ENCODE measurements at regions not wholly inside any gene's neighbourhood (a gene's known extent, or its start where the extent isn't known, plus 50 kb on each side); places are given as distances from the start of the nearest gene placed in this dataset.
"Not testable (repeated sequence)": the region's sequence is repeated elsewhere in the genome, so short reads cannot be mapped to it uniquely, and the experiment has no call there.

- intact Hi-C loops (cut with DNase I); DNase-seq; ATAC-seq (ENCODE audit: poor library complexity): not testable (repeated sequence)
Measured at GRCh38 chr17:27365329-27365945, 71.5 kb downstream of the WSB1 start.

GRCh38 chr17:27366437-27366836 is 72.5 kb downstream of the WSB1 start:
- DNase-seq (no peak), ATAC-seq (ENCODE audit: poor library complexity) (no peak)
- intact Hi-C loops (cut with DNase I): no loop called here

- ATAC-seq (ENCODE audit: poor library complexity): peak; percentile 75
- intact Hi-C loops (cut with DNase I): no loop called here
Measured at GRCh38 chr17:27367121-27367981, 73.4 kb downstream of the WSB1 start.

DNA sequence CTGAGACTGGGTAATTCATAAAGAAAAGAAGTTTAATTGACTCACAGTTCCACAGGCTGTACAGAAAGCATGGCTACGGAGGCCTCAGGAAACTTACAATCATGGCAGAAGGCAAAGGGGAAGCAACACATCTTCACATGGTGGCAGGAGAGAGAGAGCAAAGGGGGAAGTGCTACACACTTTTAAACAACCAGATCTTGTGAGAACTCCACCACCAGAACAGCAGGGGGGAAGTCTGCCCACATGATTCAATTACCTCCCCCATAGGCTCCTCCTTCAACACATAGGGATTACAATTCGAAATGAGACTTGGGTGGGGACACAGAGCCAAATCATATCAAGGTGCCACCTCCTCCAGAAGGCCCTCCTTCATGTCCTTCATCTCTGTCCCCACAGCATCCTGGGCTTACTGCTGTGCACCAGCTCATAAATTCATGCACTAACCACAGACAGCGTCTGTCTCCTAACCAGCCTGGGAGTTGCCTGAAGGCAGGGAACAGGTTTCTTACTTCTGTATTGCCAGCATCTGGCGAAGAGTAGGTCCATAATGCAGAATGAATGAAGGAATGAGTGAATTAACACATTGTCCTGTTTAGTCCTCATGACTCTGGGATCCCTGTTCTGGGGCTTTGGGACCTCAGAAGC is 74.4 kb downstream of the WSB1 start:
- intact Hi-C loops (cut with DNase I): no loop called here
- no peak for ATAC-seq (ENCODE audit: poor library complexity)
- no peak for DNase-seq

More at GRCh38 chr17:27367121-27367981, 73.4 kb downstream of the WSB1 start:
- peak; percentile 49 for DNase-seq

- no peak for ATAC-seq (ENCODE audit: poor library complexity)
Measured at GRCh38 chr17:27368980-27369379, 75.1 kb downstream of the WSB1 start.

DNA sequence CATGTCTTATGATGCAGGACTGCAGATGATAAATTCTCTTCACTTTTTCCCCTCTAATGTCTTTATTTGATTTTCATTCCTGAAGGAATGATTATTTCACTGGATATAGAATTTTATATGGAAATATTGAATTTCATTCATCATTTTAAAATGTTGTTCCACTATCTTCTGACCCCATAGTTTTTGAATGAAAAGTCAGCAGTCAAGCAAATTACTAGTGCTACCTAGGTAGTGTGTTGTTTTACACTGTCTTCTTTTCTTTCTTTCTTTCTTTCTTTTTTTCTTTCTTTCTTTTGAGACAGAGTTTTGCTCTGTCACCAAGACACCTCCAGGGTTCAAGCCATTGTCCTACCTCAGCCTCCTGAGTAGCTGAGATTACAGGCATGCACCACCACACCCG is 76.9 kb downstream of the WSB1 start:
- intact Hi-C loops (cut with DNase I): no loop called here
- ATAC-seq (ENCODE audit: poor library complexity): no peak
- no peak for DNase-seq

More at GRCh38 chr17:27368980-27369379, 75.1 kb downstream of the WSB1 start:
- intact Hi-C loops (cut with DNase I): no loop called here
- DNase-seq: no peak

DNA sequence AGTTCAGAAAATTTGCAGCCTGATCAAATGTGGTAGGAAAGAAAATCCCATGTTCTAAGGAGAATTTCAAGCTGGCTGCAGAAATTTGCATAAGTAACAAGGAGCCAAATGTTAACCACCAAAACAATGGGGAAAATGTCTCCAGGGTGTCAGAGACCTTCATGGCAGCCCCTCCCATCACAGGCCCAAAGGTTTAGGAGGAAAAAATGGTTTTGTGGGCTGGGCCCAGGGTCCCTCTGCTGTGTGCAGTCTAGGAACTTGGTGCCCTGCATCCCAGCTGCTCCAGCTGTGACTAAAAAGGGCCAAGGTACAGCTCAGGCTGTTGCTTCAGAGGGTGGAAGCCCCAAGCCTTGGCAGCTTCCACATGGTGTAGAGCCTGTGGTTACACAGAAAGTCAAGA is 79.8 kb downstream of the WSB1 start:
- intact Hi-C loops (cut with DNase I); DNase-seq; ATAC-seq (ENCODE audit: poor library complexity): not testable (repeated sequence)

- DNase-seq: no peak
- ATAC-seq (ENCODE audit: poor library complexity): no peak
- intact Hi-C loops (cut with DNase I): no loop called here
Measured at GRCh38 chr17:27376637-27377547, 79.4 kb upstream of the KSR1 start.

GRCh38 chr17:27378482-27379175 is 77.6 kb upstream of the KSR1 start:
- intact Hi-C loops (cut with DNase I): no loop called here

DNA sequence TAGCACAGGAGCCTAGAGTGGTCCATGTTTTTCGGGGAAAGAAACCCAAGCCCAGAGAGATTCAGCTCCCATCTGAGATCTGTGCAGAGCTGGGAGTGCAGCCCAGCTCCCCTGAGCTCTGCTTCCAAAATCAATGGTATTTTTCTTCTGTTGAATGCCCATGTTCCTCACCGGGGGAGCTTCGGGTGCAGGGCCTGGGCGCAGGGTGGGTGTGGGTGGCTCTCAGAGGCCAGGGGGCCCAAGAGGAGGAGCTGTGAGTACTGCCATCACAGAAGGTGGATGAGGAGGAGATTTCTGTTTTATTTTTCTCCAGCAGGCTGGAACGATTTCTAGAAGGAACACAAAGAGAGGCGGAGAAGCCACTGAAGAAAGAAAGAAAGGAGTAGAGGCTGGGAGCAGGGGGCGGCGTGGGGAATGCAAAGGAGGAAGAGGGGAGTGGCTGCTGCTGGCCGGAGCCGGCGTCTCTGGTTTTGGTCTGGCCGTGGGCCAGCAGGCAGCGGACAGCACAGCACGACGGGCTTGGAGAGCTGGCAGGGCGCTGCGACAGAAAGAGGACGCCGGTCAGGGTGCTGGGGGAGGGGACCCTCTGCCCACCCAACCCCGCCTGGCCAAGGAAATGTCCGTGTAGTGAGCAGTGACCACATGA is 76.2 kb upstream of the KSR1 start:
- peak; percentile 81 for ATAC-seq (ENCODE audit: poor library complexity)
- intact Hi-C loops (cut with DNase I): no loop called here
- DNase-seq: peak; percentile 87

More at GRCh38 chr17:27378482-27379175, 77.6 kb upstream of the KSR1 start:
- no peak for ATAC-seq (ENCODE audit: poor library complexity)
- no peak for DNase-seq

DNA sequence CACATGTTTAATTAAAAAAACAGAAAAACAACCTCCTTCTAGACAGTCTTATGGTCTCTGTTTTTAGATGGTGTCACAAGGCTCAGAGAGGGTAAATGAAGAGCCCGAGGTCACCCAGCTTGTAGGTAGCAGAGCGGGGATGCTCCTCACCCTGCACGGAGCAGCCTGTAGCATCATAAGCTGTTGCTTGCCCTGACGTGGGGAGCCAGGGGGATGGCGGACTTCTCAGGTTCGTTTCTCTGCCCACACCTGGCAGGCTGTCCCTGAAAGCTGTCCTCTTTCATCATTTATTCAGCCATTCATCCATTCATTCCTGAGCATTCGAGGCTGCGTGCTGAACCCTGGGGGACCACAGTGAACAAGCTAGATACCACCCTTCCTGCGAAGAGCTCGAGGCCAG is 75.7 kb upstream of the KSR1 start:
- DNase-seq: no peak
- intact Hi-C loops (cut with DNase I): no loop called here
- peak; percentile 7 for ATAC-seq (ENCODE audit: poor library complexity)

- intact Hi-C loops (cut with DNase I): no loop called here
- ATAC-seq (ENCODE audit: poor library complexity) (peak; percentile 55), DNase-seq (peak; percentile 83)
Measured at GRCh38 chr17:27381007-27381501, 75.2 kb upstream of the KSR1 start.

DNA sequence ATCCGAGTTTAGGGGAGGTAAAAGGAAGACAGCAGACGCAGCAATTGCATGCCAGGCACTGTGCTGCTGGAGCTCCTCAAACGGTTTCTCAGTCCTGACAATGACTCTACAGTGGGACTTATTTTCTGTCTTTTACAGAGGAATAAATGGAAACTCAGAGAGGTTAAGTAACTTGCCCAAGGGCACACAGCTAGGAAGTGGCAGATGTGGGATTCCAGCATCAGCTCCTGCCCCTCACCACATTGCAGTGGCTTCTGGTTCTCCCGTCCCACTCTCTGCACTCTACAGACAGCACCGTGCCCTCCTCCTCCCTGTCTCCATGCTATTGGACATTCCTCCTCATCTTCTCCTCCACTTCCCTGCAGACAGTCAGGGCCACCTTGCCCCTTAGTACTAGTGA is 74.2 kb upstream of the KSR1 start:
- intact Hi-C loops (cut with DNase I): no loop called here
- ATAC-seq (ENCODE audit: poor library complexity) (no peak), DNase-seq (no peak)

- DNase-seq (peak; percentile 85), ATAC-seq (ENCODE audit: poor library complexity) (peak; percentile 92)
- intact Hi-C loops (cut with DNase I): no loop called here
Measured at GRCh38 chr17:27384261-27384701, 72.0 kb upstream of the KSR1 start.

DNA sequence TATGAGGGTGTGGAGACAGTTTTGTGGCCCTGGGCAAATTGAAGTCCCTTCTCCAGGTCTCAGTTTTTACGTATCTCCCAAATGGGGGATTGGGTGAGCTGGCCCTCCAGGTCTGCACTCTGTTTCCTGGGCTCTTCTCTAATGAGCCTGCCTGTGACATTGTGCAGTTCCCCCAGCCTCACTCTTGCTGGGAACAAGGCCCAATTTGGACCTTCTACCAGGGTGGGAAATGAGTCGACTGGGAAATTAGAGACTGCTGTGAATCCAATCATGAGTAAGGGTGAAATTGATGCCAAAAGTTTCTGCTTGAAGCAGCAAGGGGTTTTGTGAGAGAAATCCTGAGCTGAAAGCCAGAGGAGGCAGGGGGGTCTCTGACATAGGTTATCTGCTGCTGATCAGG is 71.5 kb upstream of the KSR1 start:
- DNase-seq (no peak), ATAC-seq (ENCODE audit: poor library complexity) (no peak)
- intact Hi-C loops (cut with DNase I): no loop called here

GRCh38 chr17:27385626-27386025 is 70.6 kb upstream of the KSR1 start:
- DNase-seq (no peak), ATAC-seq (ENCODE audit: poor library complexity) (no peak)
- intact Hi-C loops (cut with DNase I): no loop called here

Data from Right ventricle myocardium superior (tissue), 1 donor.